Neural cell (in vitro differentiated cells): ENCODE measurements at regions not wholly inside any gene's neighbourhood (a gene's known extent, or its start where the extent isn't known, plus 50 kb on each side); places are given as distances from the start of the nearest gene placed in this dataset.

Experiments used
- CTCF ChIP-seq: fragments of 450-650 bp; IDR thresholded peaks from 2 replicates; pipeline ENCODE4 v1.5.1; 2014; ENCODE audit warnings: antibody characterized with exemption, mild to moderate bottlenecking, moderate library complexity; ENCODE audit not compliant: poor library complexity, severe bottlenecking
- EP300 ChIP-seq: fragments of 450-650 bp; conservative IDR thresholded peaks from 2 replicates; pipeline ENCODE4 v1.6.1; 2014; ENCODE audit warnings: antibody characterized with exemption, mild to moderate bottlenecking, moderate library complexity; ENCODE audit not compliant: poor library complexity, severe bottlenecking
- EZH2 ChIP-seq: fragments of 200-600, 300-800 bp; shearing (Covaris generic), sonication (generic); IDR thresholded peaks from 2 replicates; pipeline ENCODE4 v1.6.1; 2014; ENCODE audit warnings: antibody characterized with exemption, low read length, borderline replicate concordance, mild to moderate bottlenecking; ENCODE audit not compliant: insufficient read depth, poor library complexity, severe bottlenecking
- MXI1 ChIP-seq: fragments of 450-650 bp; conservative IDR thresholded peaks from 2 replicates; pipeline ENCODE4 v1.6.1; 2014; ENCODE audit warnings: antibody characterized with exemption, mild to moderate bottlenecking; ENCODE audit not compliant: poor library complexity, severe bottlenecking
- POLR2AphosphoS5 ChIP-seq: IDR thresholded peaks from 2 replicates; pipeline ENCODE4 v1.6.1; 2012

GRCh38 chr11:134598368-134598767 is 186.3 kb upstream of the B3GAT1 start:
- TF ChIP-seq CTCF (no peak), EZH2 (no peak), POLR2AphosphoS5 (no peak), MXI1 (no peak), EP300 (no peak)
